Right atrium auricular region (tissue), 2 donors: ENCODE measurements at regions not wholly inside any gene's neighbourhood (a gene's known extent, or its start where the extent isn't known, plus 50 kb on each side); places are given as distances from the start of the nearest gene placed in this dataset.
A peak's percentile ranks its signal among the peaks of the same experiment; 100 is the strongest.

ENCODE experiments used
- DNase-seq: peaks from one replicate; pipeline ENCODE4 v3.0.0-alpha.2; 2019; ENCODE audit warnings: low spot score
- H3K27ac ChIP-seq, 2 donors: fragments of 200-600 bp; sonication (generic); 1 replicate in 1 of 2; 2 replicates in 1 of 2; pipeline ENCODE4 v1.5.1; 2016 to 2019
- H3K27me3 ChIP-seq, 2 donors: fragments of 200-600 bp; sonication (generic); one replicate each; pipeline versions ENCODE4 v1.5.1 to v1.6.0; 2017 to 2019
- H3K36me3 ChIP-seq: fragments of 200-600 bp; sonication (generic); one replicate; pipeline ENCODE4 v1.5.1; 2016
- H3K4me1 ChIP-seq, 2 donors: fragments of 200-600 bp; sonication (generic); one replicate each; pipeline versions ENCODE4 v1.5.1 to v1.6.0; 2017 to 2019
- H3K4me3 ChIP-seq, 2 donors: fragments of 200-600 bp; sonication (generic); 1 replicate in 1 of 2; 2 replicates in 1 of 2; pipeline ENCODE4 v1.5.1; 2017 to 2019; ENCODE audit warnings: mild to moderate bottlenecking in 1 of 2, moderate library complexity in 1 of 2
- H3K9me3 ChIP-seq, 2 donors: fragments of 200-600 bp; sonication (generic); one replicate each; pipeline ENCODE4 v1.5.1; 2019
- TF ChIP-seq, protein P1 (sequence below), 2 donors: fragments of 200-600 bp; sonication (generic); IDR thresholded peaks; one replicate each; pipeline ENCODE4 v1.5.1; 2019; ENCODE audit warnings: antibody characterized with exemption in 2 of 2

DNA sequence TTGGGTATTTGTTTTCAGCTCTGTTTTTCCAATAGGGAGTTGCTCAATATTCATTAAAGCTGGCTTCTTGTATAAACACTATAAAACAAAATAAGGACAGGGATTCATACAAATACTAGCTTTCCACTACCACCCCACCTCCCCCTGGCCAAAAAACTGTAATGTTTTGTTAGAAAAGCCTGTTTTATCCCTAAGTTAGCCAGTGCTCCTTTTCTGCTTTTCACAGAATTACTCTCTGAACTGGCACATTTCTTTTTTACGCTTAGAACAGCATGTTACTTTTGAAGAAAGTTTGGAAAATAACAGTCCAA is 147.4 kb upstream of the DMRT1 start:
- DNase-seq = no peak
- Histone ChIP-seq H3K4me1 (peaks cover 0 to 82% of the 10 kb centered on the region in 2 donors), H3K4me3 (peak overlapping the region; percentile 42 to 43), H3K9me3 (no peaks in the 10 kb centered on the region), H3K36me3 (peaks cover 7% of the 10 kb centered on the region), H3K27ac (peak overlapping the region; percentile 90 to 95), H3K27me3 (no peaks in the 10 kb centered on the region)
- TF ChIP-seq, protein P1, sequence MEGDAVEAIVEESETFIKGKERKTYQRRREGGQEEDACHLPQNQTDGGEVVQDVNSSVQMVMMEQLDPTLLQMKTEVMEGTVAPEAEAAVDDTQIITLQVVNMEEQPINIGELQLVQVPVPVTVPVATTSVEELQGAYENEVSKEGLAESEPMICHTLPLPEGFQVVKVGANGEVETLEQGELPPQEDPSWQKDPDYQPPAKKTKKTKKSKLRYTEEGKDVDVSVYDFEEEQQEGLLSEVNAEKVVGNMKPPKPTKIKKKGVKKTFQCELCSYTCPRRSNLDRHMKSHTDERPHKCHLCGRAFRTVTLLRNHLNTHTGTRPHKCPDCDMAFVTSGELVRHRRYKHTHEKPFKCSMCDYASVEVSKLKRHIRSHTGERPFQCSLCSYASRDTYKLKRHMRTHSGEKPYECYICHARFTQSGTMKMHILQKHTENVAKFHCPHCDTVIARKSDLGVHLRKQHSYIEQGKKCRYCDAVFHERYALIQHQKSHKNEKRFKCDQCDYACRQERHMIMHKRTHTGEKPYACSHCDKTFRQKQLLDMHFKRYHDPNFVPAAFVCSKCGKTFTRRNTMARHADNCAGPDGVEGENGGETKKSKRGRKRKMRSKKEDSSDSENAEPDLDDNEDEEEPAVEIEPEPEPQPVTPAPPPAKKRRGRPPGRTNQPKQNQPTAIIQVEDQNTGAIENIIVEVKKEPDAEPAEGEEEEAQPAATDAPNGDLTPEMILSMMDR (IDR thresholded peaks at IDR 0.05) = no peak

DNA sequence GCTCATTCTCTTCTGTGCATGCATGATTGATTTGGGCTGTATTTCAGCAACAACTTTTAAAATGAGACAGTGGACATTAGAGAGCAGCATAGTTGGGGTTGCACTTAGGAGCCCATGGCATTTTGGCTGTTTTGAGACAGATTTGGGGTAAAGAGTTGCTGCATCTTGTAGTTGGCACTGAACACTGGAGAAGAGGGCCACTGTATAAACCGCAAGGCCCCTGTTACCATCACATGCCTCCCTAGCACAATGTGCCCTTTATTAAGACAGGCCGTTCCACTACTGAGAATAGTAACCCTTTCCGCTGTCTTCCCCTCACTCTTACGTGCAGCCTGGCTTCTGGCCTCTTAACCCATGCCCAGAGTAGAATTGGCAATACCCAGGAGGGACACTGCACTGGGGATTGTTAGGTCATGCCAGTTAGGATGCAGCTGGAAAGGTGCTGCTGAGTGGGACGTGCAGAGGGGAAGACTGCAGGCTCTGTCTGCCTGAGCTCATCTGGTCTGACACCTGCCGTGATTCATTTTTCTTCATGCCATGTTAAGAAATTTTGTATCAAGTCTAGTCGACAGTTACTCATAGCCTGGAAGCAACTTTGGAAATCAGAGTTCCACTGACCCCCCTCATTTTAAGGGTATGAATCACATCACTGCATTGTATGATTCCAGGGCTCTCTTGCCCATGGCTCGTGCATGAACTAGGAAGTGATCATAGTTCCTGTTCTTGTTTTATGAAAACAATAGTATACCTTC is 146.9 kb upstream of the DMRT1 start:
- H3K36me3 ChIP-seq = peaks cover 10% of the 10 kb centered on the region
- H3K27me3 ChIP-seq = no peaks in the 10 kb centered on the region
- no peaks in the 10 kb centered on the region for H3K9me3 ChIP-seq
- peak overlapping the region; percentile 42 to 43 for H3K4me3 ChIP-seq
- H3K27ac ChIP-seq = peak overlapping the region; percentile 90 to 95
- DNase-seq = no peak
- TF ChIP-seq, protein P1 (IDR thresholded peaks at IDR 0.05) = no peak
- H3K4me1 ChIP-seq = peaks cover 0 to 82% of the 10 kb centered on the region in 2 donors

DNA sequence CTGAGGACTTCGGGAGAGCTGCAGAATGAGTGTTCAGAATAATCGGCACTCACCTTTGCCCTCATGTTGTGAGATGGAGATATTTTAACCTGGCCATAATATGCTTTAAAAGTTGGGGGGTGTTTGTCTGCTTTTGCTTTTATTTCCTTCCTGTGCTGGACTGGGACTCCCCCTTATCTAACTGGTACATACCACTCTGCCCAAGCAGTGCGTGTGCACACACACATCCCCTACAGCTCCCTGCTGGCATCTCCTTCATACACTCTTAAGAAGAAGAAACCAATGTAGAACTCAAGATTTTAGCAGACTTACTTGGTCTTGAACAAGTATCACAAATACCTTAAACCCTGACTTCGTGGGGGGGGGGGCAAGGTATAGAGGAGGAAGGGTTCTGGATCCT is 146.2 kb upstream of the DMRT1 start:
- Histone ChIP-seq H3K36me3 (peaks cover 10% of the 10 kb centered on the region), H3K4me1 (peaks cover 0 to 86% of the 10 kb centered on the region in 2 donors), H3K27ac (peak overlapping the region; percentile 90 to 95), H3K27me3 (no peaks in the 10 kb centered on the region), H3K9me3 (no peaks in the 10 kb centered on the region), H3K4me3 (peak overlapping the region; percentile 42 to 43)
- no peak for DNase-seq
- TF ChIP-seq, protein P1 (IDR thresholded peaks at IDR 0.05) = no peak

DNA sequence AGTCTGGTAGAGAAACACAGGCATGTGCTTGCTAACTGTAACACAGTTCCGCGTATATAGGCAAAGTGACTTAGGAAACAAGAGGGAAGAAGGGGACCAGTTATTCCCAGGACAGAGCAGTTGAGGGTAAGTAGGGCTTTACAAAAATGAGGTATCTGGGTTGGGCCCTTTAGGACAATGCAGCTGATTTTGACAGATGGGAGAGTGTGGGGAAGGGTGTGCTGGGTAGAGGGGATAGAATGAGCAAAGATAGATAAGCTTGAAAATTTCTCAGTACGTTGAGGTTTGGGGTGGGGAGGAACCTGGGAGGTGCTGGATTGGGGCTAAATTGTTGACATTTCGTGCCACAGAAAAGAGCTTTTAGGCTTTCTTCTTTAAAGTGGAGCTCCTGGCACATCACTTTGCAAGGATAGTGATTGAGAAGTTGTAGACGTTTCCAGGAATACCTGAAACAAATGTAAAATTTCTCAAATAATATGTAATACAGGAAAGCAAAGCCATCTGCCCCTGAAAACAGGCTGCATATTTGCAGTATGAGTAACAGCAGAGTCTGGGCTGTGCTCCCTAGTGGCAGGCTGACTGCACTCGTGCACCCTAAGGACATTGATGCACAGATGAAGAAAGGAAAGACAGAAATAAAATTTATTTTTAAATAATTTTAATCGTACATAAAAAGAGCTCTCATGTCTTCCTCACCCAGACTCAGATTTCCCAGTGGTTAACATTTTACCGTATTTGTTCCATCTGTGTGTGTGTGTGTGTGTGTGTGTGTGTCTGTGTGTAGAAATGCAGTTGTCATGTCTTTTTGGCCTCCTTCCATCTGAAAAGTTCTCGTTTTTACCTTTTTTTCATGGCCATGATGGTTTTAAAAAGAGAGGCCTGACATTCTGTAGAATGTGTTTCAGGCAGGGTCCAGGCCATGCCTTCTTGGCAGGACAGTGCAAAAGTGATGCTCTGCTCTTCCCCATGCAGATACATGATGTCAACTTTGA is 144.9 kb upstream of the DMRT1 start:
- Histone ChIP-seq H3K27ac (peak overlapping the region; percentile 90 to 95), H3K27me3 (no peaks in the 10 kb centered on the region), H3K4me1 (peaks cover 0 to 97% of the 10 kb centered on the region in 2 donors), H3K9me3 (no peaks in the 10 kb centered on the region), H3K36me3 (peaks cover 19% of the 10 kb centered on the region), H3K4me3 (peak overlapping the region; percentile 26 to 43)
- DNase-seq = peak; percentile 75
- TF ChIP-seq, protein P1 (IDR thresholded peaks at IDR 0.05) = peak in 1 of 2 donors; percentile 35

DNA sequence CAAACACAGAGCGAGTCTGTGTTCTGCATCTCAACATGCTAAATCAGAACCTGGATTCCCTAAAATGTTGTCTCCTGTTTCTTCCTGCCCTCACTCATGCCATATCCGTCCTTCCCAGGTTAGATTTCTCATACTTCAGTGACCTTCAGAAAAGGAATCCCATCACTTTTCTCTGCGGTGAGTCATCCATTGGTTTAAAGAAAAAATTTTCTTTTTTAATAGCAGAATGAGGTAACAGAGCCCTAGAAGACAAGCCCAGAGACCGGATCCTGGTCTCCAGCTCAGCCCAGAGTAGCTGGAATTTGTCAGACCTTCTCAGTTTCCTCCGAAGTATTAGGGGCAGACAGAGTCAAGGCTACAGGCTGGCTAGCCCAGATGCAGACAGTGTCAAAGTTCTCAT is 143.2 kb upstream of the DMRT1 start:
- Histone ChIP-seq H3K4me1 (peaks cover 0 to 85% of the 10 kb centered on the region in 2 donors), H3K36me3 (peaks cover 19% of the 10 kb centered on the region), H3K27me3 (no peaks in the 10 kb centered on the region), H3K9me3 (no peaks in the 10 kb centered on the region), H3K4me3 (peak overlapping the region in 1 of 2 donors; percentile 0), H3K27ac (peak overlapping the region; percentile 90 to 95)
- TF ChIP-seq, protein P1 (IDR thresholded peaks at IDR 0.05) = no peak
- DNase-seq = no peak
